HG02938 (cell line): ENCODE measurements at regions not wholly inside any gene's neighbourhood (a gene's known extent, or its start where the extent isn't known, plus 50 kb on each side); places are given as distances from the start of the nearest gene placed in this dataset.

ENCODE experiments used
- ATAC-seq: cut with Tn5 transposase; IDR thresholded peaks from one replicate; pipeline ENCODE4 v1.9.1; 2021; ENCODE audit warnings: mild to moderate bottlenecking, moderate library complexity; ENCODE audit not compliant: unreplicated experiment

GRCh38 chr2:145609951-145610350 lies 1090.0 kb upstream of the ZEB2 start:
- ATAC-seq: no peak

GRCh38 chr2:145601361-145601925 lies 1081.5 kb upstream of the ZEB2 start:
- ATAC-seq: no peak

- no peak for ATAC-seq
These were observed 1080.9 kb upstream of the ZEB2 start for GRCh38 chr2:145600811-145601210.

GRCh38 chr2:145599756-145600155 lies 1079.8 kb upstream of the ZEB2 start:
- ATAC-seq: no peak

GRCh38 chr2:145598434-145598833 lies 1078.5 kb upstream of the ZEB2 start:
- no peak for ATAC-seq

GRCh38 chr2:145597809-145598208 lies 1077.9 kb upstream of the ZEB2 start:
- no peak for ATAC-seq

- no peak for ATAC-seq
These were observed 1077.1 kb upstream of the ZEB2 start for GRCh38 chr2:145597006-145597405.

GRCh38 chr2:145596416-145596815 lies 1076.5 kb upstream of the ZEB2 start:
- no peak for ATAC-seq

GRCh38 chr2:145595296-145595695 lies 1075.4 kb upstream of the ZEB2 start:
- no peak for ATAC-seq

- ATAC-seq: no peak
These were observed 1074.2 kb upstream of the ZEB2 start for GRCh38 chr2:145593991-145594614.

- peak; percentile 48 for ATAC-seq
These were observed 1073.4 kb upstream of the ZEB2 start for GRCh38 chr2:145593280-145593679.

GRCh38 chr2:145592361-145592760 lies 1072.4 kb upstream of the ZEB2 start:
- ATAC-seq: no peak

- no peak for ATAC-seq
These were observed 1071.3 kb upstream of the ZEB2 start for GRCh38 chr2:145591109-145591809.

- ATAC-seq: no peak
These were observed 1068.0 kb upstream of the ZEB2 start for GRCh38 chr2:145587922-145588321.

- ATAC-seq: no peak
These were observed 1064.4 kb upstream of the ZEB2 start for GRCh38 chr2:145584353-145584752.

GRCh38 chr2:145573608-145574007 lies 1053.7 kb upstream of the ZEB2 start:
- no peak for ATAC-seq

GRCh38 chr2:145572238-145572637 lies 1052.3 kb upstream of the ZEB2 start:
- ATAC-seq: no peak

- no peak for ATAC-seq
These were observed 1049.2 kb upstream of the ZEB2 start for GRCh38 chr2:145569108-145569507.

GRCh38 chr2:145563741-145564615 lies 1044.1 kb upstream of the ZEB2 start:
- ATAC-seq: no peak

GRCh38 chr2:145561152-145561551 lies 1041.2 kb upstream of the ZEB2 start:
- no peak for ATAC-seq

- no peak for ATAC-seq
These were observed 1038.9 kb upstream of the ZEB2 start for GRCh38 chr2:145558617-145559350.
